WTC11 (cell line): ENCODE measurements at regions not wholly inside any gene's neighbourhood (a gene's known extent, or its start where the extent isn't known, plus 50 kb on each side); places are given as distances from the start of the nearest gene placed in this dataset.

Source experiments
- ATAC-seq: fragments of 200-7000 bp; cut with Tn5 transposase; 2 replicates; pipeline ENCODE4 v1.10.0; 2021; ENCODE audit warnings: mild to moderate bottlenecking, moderate library complexity
- CTCF ChIA-PET: fragments of 300-600 bp; sonication (Branson Sonifier 250); formaldehyde crosslinking; loops from one replicate; lab custom pipeline; 2021; ENCODE audit warnings: antibody characterized with exemption; lab: Charles Lee
- POLR2A ChIA-PET: fragments of 350-600 bp; sonication (Branson Sonifier 250); formaldehyde crosslinking; loops from one replicate; lab custom pipeline; 2021; ENCODE audit warnings: antibody characterized with exemption; lab: Charles Lee
- DNase-seq: peaks from one replicate; pipeline ENCODE4 v3.0.0; 2021; ENCODE audit warnings: low spot score
- H3K27ac Mint-ChIP-seq: 2 replicates; pipeline ENCODE4 v1.8.0; 2021; ENCODE audit warnings: mixed read lengths
- H3K27me3 Mint-ChIP-seq: 2 replicates; pipeline ENCODE4 v1.8.0; 2021; ENCODE audit warnings: low read depth, mild to moderate bottlenecking, moderate library complexity, mixed read lengths
- H3K36me3 Mint-ChIP-seq: 2 replicates; pipeline ENCODE4 v1.8.0; 2021; ENCODE audit warnings: mixed read lengths
- H3K4me1 Mint-ChIP-seq: 2 replicates; pipeline ENCODE4 v1.8.0; 2022; ENCODE audit warnings: mixed read lengths
- H3K4me3 Mint-ChIP-seq: 2 replicates; pipeline ENCODE4 v1.8.0; 2021; ENCODE audit warnings: mild to moderate bottlenecking, moderate library complexity, mixed read lengths
- H3K9me3 Mint-ChIP-seq: 2 replicates; pipeline ENCODE4 v1.8.0; 2021; ENCODE audit warnings: mixed read lengths
- ATF3 ChIP-seq: sonication (generic); formaldehyde crosslinking; conservative IDR thresholded peaks from 2 replicates; pipeline ENCODE4 v1.8.1; 2022; ENCODE audit warnings: mild to moderate bottlenecking, missing genetic modification reagents
- CBFB ChIP-seq: sonication (generic); formaldehyde crosslinking; IDR thresholded peaks from 2 replicates; pipeline ENCODE4 v1.8.1; 2022; ENCODE audit warnings: mild to moderate bottlenecking, low read depth, missing genetic modification reagents
- CREM ChIP-seq: sonication (generic); formaldehyde crosslinking; IDR thresholded peaks from 2 replicates; pipeline ENCODE4 v1.8.1; 2022; ENCODE audit warnings: mild to moderate bottlenecking, missing genetic modification reagents, moderate library complexity
- EMX1 ChIP-seq: fragments of 250-450 bp; sonication (Bioruptor Pico); IDR thresholded peaks from 2 replicates; pipeline ENCODE4 v1.8.0; 2021; ENCODE audit warnings: mild to moderate bottlenecking
- ERG ChIP-seq: fragments of 250-450 bp; sonication (Bioruptor Pico); IDR thresholded peaks from 2 replicates; pipeline ENCODE4 v1.8.0; 2021; ENCODE audit warnings: mild to moderate bottlenecking
- ETV6 ChIP-seq: sonication (generic); formaldehyde crosslinking; IDR thresholded peaks from 2 replicates; pipeline ENCODE4 v1.8.1; 2022; ENCODE audit warnings: mild to moderate bottlenecking, missing genetic modification reagents
- GRHL2 ChIP-seq: fragments of 250-450 bp; sonication (Bioruptor Pico); IDR thresholded peaks from 2 replicates; pipeline ENCODE4 v1.8.0; 2022; ENCODE audit warnings: mild to moderate bottlenecking, moderate library complexity; ENCODE audit not compliant: insufficient replicate concordance, severe bottlenecking
- KAT7 ChIP-seq: sonication (generic); formaldehyde crosslinking; IDR thresholded peaks from 2 replicates; pipeline ENCODE4 v1.8.1; 2023; ENCODE audit warnings: missing genetic modification reagents, mild to moderate bottlenecking, borderline replicate concordance
- MYBL2 ChIP-seq: sonication (generic); formaldehyde crosslinking; IDR thresholded peaks from 2 replicates; pipeline ENCODE4 v1.8.1; 2023; ENCODE audit warnings: mild to moderate bottlenecking, moderate library complexity, missing genetic modification reagents
- NR2C2 ChIP-seq: sonication (generic); formaldehyde crosslinking; IDR thresholded peaks from 2 replicates; pipeline ENCODE4 v1.8.0; 2022; ENCODE audit warnings: mild to moderate bottlenecking, missing genetic modification reagents
- OVOL2 ChIP-seq: fragments of 250-450 bp; sonication (Bioruptor Pico); IDR thresholded peaks from 2 replicates; pipeline ENCODE4 v1.9.0; 2021; ENCODE audit warnings: mild to moderate bottlenecking, borderline replicate concordance
- PRDM15 ChIP-seq: sonication (generic); formaldehyde crosslinking; IDR thresholded peaks from 2 replicates; pipeline ENCODE4 v1.8.0; 2022; ENCODE audit warnings: missing genetic modification reagents
- SP1 ChIP-seq: sonication (generic); formaldehyde crosslinking; conservative IDR thresholded peaks from 2 replicates; pipeline ENCODE4 v1.8.1; 2022; ENCODE audit warnings: missing genetic modification reagents
- TEAD1 ChIP-seq: sonication (generic); formaldehyde crosslinking; IDR thresholded peaks from 2 replicates; pipeline ENCODE4 v1.8.0; 2022; ENCODE audit warnings: mild to moderate bottlenecking, missing genetic modification reagents
- TEAD4 ChIP-seq: sonication (generic); formaldehyde crosslinking; IDR thresholded peaks from 2 replicates; pipeline ENCODE4 v1.8.0; 2022; ENCODE audit warnings: mild to moderate bottlenecking, missing genetic modification reagents
- TP53 ChIP-seq: sonication (generic); formaldehyde crosslinking; IDR thresholded peaks from 2 replicates; pipeline ENCODE4 v1.8.1; 2023; ENCODE audit warnings: mild to moderate bottlenecking, missing genetic modification reagents
- ZNF232 ChIP-seq: sonication (generic); formaldehyde crosslinking; IDR thresholded peaks from 2 replicates; pipeline ENCODE4 v1.8.0; 2022; ENCODE audit warnings: mild to moderate bottlenecking, missing genetic modification reagents
- ZNF423 ChIP-seq: fragments of 250-450 bp; sonication (Bioruptor Pico); IDR thresholded peaks from 2 replicates; pipeline ENCODE4 v2.1.2; 2022; ENCODE audit warnings: mild to moderate bottlenecking, moderate library complexity
- ZNF425 ChIP-seq: fragments of 250-450 bp; sonication (Bioruptor Pico); conservative IDR thresholded peaks from 2 replicates; pipeline ENCODE4 v1.9.0; 2021; ENCODE audit warnings: mild to moderate bottlenecking
- TF ChIP-seq, protein P1 (sequence below): sonication (generic); formaldehyde crosslinking; IDR thresholded peaks from 2 replicates; pipeline ENCODE4 v1.8.1; 2022; ENCODE audit warnings: mild to moderate bottlenecking, moderate library complexity, missing genetic modification reagents
- TF ChIP-seq, protein P2 (sequence below): sonication (generic); formaldehyde crosslinking; conservative IDR thresholded peaks from 2 replicates; pipeline ENCODE4 v1.8.1; 2023; ENCODE audit warnings: mild to moderate bottlenecking, low read depth, missing genetic modification reagents, moderate library complexity
- TF ChIP-seq, protein P3 (sequence below): sonication (generic); formaldehyde crosslinking; IDR thresholded peaks from 2 replicates; pipeline ENCODE4 v1.8.1; 2022; ENCODE audit warnings: low read depth, mild to moderate bottlenecking, moderate library complexity, missing genetic modification reagents, borderline replicate concordance

GRCh38 chr9:13596383-13596970 lies 317.0 kb upstream of the MPDZ start:
- H3K36me3 Mint-ChIP-seq = no peaks in the 10 kb centered on the region
- H3K27me3 Mint-ChIP-seq = no peaks in the 10 kb centered on the region
- H3K4me3 Mint-ChIP-seq = peak overlapping the region; percentile 37; the same call in 1 of the 2 replicates
- CTCF ChIA-PET = no interaction called here
- POLR2A ChIA-PET = no interaction called here
- H3K4me1 Mint-ChIP-seq = peaks cover 37% of the 10 kb centered on the region
- TF ChIP-seq, protein P1, sequence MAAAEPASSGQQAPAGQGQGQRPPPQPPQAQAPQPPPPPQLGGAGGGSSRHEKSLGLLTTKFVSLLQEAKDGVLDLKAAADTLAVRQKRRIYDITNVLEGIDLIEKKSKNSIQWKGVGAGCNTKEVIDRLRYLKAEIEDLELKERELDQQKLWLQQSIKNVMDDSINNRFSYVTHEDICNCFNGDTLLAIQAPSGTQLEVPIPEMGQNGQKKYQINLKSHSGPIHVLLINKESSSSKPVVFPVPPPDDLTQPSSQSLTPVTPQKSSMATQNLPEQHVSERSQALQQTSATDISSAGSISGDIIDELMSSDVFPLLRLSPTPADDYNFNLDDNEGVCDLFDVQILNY (CRISPR knock-in tag) = no peak
- TF ChIP-seq PRDM15 (CRISPR knock-in tag) (no peak), ATF3 (CRISPR knock-in tag) (no peak), CBFB (no peak), ZNF423 (CRISPR knock-in tag) (peak; percentile 72), CREM (CRISPR knock-in tag) (no peak), TEAD1 (CRISPR knock-in tag) (no peak), KAT7 (no peak), ZNF425 (CRISPR knock-in tag) (no peak), ETV6 (0 out of 2 replicates have a peak, but pooled peaks have one; percentile 45), MYBL2 (CRISPR knock-in tag) (no peak)
- TF ChIP-seq, protein P2, sequence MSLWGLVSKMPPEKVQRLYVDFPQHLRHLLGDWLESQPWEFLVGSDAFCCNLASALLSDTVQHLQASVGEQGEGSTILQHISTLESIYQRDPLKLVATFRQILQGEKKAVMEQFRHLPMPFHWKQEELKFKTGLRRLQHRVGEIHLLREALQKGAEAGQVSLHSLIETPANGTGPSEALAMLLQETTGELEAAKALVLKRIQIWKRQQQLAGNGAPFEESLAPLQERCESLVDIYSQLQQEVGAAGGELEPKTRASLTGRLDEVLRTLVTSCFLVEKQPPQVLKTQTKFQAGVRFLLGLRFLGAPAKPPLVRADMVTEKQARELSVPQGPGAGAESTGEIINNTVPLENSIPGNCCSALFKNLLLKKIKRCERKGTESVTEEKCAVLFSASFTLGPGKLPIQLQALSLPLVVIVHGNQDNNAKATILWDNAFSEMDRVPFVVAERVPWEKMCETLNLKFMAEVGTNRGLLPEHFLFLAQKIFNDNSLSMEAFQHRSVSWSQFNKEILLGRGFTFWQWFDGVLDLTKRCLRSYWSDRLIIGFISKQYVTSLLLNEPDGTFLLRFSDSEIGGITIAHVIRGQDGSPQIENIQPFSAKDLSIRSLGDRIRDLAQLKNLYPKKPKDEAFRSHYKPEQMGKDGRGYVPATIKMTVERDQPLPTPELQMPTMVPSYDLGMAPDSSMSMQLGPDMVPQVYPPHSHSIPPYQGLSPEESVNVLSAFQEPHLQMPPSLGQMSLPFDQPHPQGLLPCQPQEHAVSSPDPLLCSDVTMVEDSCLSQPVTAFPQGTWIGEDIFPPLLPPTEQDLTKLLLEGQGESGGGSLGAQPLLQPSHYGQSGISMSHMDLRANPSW = no peak
- peak overlapping the region; percentile 97 for H3K27ac Mint-ChIP-seq
- H3K9me3 Mint-ChIP-seq = no peaks in the 10 kb centered on the region
- ATAC-seq (peak; percentile 85), DNase-seq (peak; percentile 38)

- no peaks in the 10 kb centered on the region for H3K36me3 Mint-ChIP-seq
- no peak overlapping the region for H3K27ac Mint-ChIP-seq
- ChIA-PET POLR2A (no interaction called here), CTCF (interaction anchor here (0.9 kb wide), 1 partner anchor 892 kb away, joined by 3 read pairs; no protein-coding TSS in a partner anchor)
- DNase-seq = no peak
- peaks cover 12% of the 10 kb centered on the region for H3K4me1 Mint-ChIP-seq
- H3K4me3 Mint-ChIP-seq = no peak overlapping the region
- ATAC-seq = no peak
- no peaks in the 10 kb centered on the region for H3K9me3 Mint-ChIP-seq
- H3K27me3 Mint-ChIP-seq = no peaks in the 10 kb centered on the region
- no peak for TF ChIP-seq CBFB
- TF ChIP-seq, protein P1 (CRISPR knock-in tag) = no peak
- TF ChIP-seq CREM (CRISPR knock-in tag) = no peak
- no peak for TF ChIP-seq ERG
- TF ChIP-seq KAT7 = no peak
- TF ChIP-seq NR2C2 (CRISPR knock-in tag) = no peak
- TF ChIP-seq, protein P3, sequence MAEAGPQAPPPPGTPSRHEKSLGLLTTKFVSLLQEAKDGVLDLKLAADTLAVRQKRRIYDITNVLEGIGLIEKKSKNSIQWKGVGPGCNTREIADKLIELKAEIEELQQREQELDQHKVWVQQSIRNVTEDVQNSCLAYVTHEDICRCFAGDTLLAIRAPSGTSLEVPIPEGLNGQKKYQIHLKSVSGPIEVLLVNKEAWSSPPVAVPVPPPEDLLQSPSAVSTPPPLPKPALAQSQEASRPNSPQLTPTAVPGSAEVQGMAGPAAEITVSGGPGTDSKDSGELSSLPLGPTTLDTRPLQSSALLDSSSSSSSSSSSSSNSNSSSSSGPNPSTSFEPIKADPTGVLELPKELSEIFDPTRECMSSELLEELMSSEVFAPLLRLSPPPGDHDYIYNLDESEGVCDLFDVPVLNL = no peak
- TF ChIP-seq ZNF232 (CRISPR knock-in tag) = no peak
- no peak for TF ChIP-seq TEAD4
- no peak for TF ChIP-seq SP1 (CRISPR knock-in tag)
- TF ChIP-seq EMX1 = no peak
- no peak for TF ChIP-seq OVOL2
- no peak for TF ChIP-seq TP53 (CRISPR knock-in tag)
- no peak for TF ChIP-seq GRHL2 (CRISPR knock-in tag)
Observed at GRCh38 chr9:13590996-13591395, 311.5 kb upstream of the MPDZ start.
